GM12878 (cell line): ENCODE measurements at regions not wholly inside any gene's neighbourhood (a gene's known extent, or its start where the extent isn't known, plus 50 kb on each side); places are given as distances from the start of the nearest gene placed in this dataset.

Experiments used
- CEBPB ChIP-seq, 2 experiments: fragments of 150-350 bp in 1 of 2; IDR thresholded peaks; 2 replicates each; pipeline ENCODE4 v1.6.1; 2012 to 2014; ENCODE audit warnings: low read depth in 2 of 2, low read length in 2 of 2, borderline replicate concordance in 1 of 2, inconsistent platforms in 1 of 2
- CREB1 ChIP-seq: IDR thresholded peaks from 2 replicates; pipeline ENCODE4 v1.6.1; 2012; ENCODE audit warnings: low read depth, mild to moderate bottlenecking, inconsistent platforms
- DPF2 ChIP-seq: fragments of 450-650 bp; IDR thresholded peaks from 2 replicates; pipeline ENCODE4 v1.6.1; 2017; ENCODE audit warnings: mild to moderate bottlenecking
- KDM1A ChIP-seq: fragments of 200-600 bp; sonication (generic); IDR thresholded peaks from 2 replicates; pipeline ENCODE4 v1.6.1; 2016; ENCODE audit warnings: borderline replicate concordance
- MXI1 ChIP-seq: fragments of 150-350 bp; IDR thresholded peaks from 2 replicates; pipeline ENCODE4 v1.6.1; 2011; ENCODE audit warnings: low read depth, mild to moderate bottlenecking, inconsistent platforms, low read length, improper control_type of control experiment
- POLR2A ChIP-seq: IDR thresholded peaks from 2 replicates; pipeline ENCODE4 v1.6.1; 2011; ENCODE audit warnings: low read depth, mild to moderate bottlenecking, low read length
- POLR2AphosphoS5 ChIP-seq: IDR thresholded peaks from 2 replicates; pipeline ENCODE4 v1.6.1; 2011; ENCODE audit warnings: mild to moderate bottlenecking, low read length, inconsistent platforms
- RFX5 ChIP-seq: IDR thresholded peaks from 2 replicates; pipeline ENCODE4 v1.6.1; 2011; ENCODE audit warnings: low read depth, low read length, improper control_type of control experiment
- SIX5 ChIP-seq: IDR thresholded peaks from 2 replicates; pipeline ENCODE4 v1.6.1; 2011; ENCODE audit warnings: mild to moderate bottlenecking, low read depth, low read length, moderate library complexity; ENCODE audit not compliant: severe bottlenecking
- STAT3 ChIP-seq: IDR thresholded peaks from 2 replicates; pipeline ENCODE4 v1.6.1; 2011; ENCODE audit warnings: low read depth, low read length, improper control_type of control experiment
- TAF1 ChIP-seq: IDR thresholded peaks from 2 replicates; pipeline ENCODE4 v1.6.1; 2011; ENCODE audit warnings: mild to moderate bottlenecking, low read depth, low read length, borderline replicate concordance
- TF ChIP-seq, protein P1 (sequence below): fragments of 450-650 bp; IDR thresholded peaks from 2 replicates; pipeline ENCODE4 v1.6.1; 2017; ENCODE audit warnings: mild to moderate bottlenecking

DNA sequence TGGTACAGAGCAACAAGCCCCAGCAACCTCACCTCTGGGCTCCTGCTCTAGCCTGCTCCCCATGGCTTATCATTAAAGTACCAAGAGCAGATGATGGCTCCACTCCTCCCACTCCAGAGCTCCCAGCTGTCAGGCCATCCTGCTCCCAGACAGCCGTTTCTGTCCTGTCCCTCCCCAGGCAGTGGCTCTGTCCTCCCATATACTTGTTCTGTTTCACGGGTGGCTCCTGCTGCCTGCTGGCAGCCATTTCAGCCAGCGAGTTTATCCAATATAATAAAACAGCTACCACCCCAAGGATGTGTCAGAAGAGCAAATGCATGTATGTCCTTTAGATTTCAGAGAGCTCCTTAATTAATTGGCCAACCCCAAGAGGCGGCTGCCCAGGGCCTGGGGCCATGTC, 79.4 kb upstream of the VSTM2B start:
- no peak for TF ChIP-seq TAF1
- no peak for TF ChIP-seq POLR2A
- TF ChIP-seq, protein P1, sequence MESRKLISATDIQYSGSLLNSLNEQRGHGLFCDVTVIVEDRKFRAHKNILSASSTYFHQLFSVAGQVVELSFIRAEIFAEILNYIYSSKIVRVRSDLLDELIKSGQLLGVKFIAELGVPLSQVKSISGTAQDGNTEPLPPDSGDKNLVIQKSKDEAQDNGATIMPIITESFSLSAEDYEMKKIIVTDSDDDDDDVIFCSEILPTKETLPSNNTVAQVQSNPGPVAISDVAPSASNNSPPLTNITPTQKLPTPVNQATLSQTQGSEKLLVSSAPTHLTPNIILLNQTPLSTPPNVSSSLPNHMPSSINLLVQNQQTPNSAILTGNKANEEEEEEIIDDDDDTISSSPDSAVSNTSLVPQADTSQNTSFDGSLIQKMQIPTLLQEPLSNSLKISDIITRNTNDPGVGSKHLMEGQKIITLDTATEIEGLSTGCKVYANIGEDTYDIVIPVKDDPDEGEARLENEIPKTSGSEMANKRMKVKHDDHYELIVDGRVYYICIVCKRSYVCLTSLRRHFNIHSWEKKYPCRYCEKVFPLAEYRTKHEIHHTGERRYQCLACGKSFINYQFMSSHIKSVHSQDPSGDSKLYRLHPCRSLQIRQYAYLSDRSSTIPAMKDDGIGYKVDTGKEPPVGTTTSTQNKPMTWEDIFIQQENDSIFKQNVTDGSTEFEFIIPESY = no peak
- TF ChIP-seq POLR2AphosphoS5 = no peak
- no peak for TF ChIP-seq KDM1A
- TF ChIP-seq STAT3 = no peak
- TF ChIP-seq SIX5 = no peak
- TF ChIP-seq MXI1 = no peak
- no peak for TF ChIP-seq RFX5
- no peak for TF ChIP-seq CEBPB (IDR thresholded peaks at IDR 0.05; ENCODE audit: borderline replicate concordance in 1 of 2, low read depth in 2 of 2, low read length in 2 of 2)
- no peak for TF ChIP-seq DPF2
- no peak for TF ChIP-seq CREB1
